ENCODE measurements at regions not wholly inside any gene's neighbourhood (a gene's known extent, or its start where the extent isn't known, plus 50 kb on each side); places are given as distances from the start of the nearest gene placed in this dataset.

DNA sequence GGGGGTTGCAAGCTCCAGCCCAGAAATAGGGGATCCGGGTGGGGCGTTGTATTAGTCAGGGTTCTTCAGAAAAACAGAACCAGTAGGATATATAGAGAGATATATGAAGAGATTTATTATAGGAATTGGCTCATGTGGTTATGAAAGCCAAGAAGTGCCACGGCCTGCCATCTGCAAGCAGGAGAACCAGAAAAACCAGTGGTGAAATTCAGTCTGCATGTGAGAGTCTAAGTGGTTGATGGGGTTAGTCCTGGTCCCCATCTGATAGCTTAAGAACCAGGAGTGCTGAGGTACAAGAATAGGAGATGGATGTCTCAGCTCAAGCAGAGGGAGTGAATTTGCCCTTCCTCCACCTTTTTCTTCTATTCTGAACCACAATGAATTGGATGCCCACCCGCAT lies 123.4 kb upstream of the APC start:
- Histone ChIP-seq H3K27ac (ENCODE audit: low read depth, low read length, poor library complexity, severe bottlenecking) (no peak overlapping the region), H3K79me2 (ENCODE audit: insufficient read depth, low read depth, low read length) (no peaks in the 10 kb centered on the region), H2AFZ (ENCODE audit: low read length) (no peak overlapping the region), H4K20me1 (ENCODE audit: insufficient read depth, low read length) (no peaks in the 10 kb centered on the region), H3K4me1 (ENCODE audit: insufficient read depth, low read length, poor library complexity, severe bottlenecking) (no peaks in the 10 kb centered on the region), H3K36me3 (ENCODE audit: insufficient read depth, low read length) (no peaks in the 10 kb centered on the region), H3K9me3 (ENCODE audit: low read length) (no peaks in the 10 kb centered on the region), H3K9me2 (ENCODE audit: insufficient read depth, low read length) (no peaks in the 10 kb centered on the region), H3K4me2 (ENCODE audit: low read length) (no peak overlapping the region), H3K4me3 (ENCODE audit: low read depth, low read length, poor library complexity, severe bottlenecking) (no peak overlapping the region)
- intact Hi-C loops (cut with micrococcal nuclease; ENCODE audit: unreplicated experiment) = no loop called here
- POLR2A ChIA-PET = interaction anchor here (1.3 kb wide), 1 partner anchor 21 kb away, joined by 3 read pairs; no protein-coding TSS in a partner anchor
- BruUV-seq (replicated peaks) = no TSS peak
- TF ChIP-seq EZH2phosphoT487 (IDR thresholded peaks at IDR 0.05; ENCODE audit: borderline replicate concordance, low read depth, low read length) = no peak
- TF ChIP-seq, protein P1, sequence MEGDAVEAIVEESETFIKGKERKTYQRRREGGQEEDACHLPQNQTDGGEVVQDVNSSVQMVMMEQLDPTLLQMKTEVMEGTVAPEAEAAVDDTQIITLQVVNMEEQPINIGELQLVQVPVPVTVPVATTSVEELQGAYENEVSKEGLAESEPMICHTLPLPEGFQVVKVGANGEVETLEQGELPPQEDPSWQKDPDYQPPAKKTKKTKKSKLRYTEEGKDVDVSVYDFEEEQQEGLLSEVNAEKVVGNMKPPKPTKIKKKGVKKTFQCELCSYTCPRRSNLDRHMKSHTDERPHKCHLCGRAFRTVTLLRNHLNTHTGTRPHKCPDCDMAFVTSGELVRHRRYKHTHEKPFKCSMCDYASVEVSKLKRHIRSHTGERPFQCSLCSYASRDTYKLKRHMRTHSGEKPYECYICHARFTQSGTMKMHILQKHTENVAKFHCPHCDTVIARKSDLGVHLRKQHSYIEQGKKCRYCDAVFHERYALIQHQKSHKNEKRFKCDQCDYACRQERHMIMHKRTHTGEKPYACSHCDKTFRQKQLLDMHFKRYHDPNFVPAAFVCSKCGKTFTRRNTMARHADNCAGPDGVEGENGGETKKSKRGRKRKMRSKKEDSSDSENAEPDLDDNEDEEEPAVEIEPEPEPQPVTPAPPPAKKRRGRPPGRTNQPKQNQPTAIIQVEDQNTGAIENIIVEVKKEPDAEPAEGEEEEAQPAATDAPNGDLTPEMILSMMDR (conservative IDR thresholded peaks at IDR 0.05; ENCODE audit: low read length) = no peak
- CTCF ChIA-PET (ENCODE audit: unreplicated experiment) = no interaction called here
- DNase-seq (ENCODE audit: low spot score) = no peak

DNA sequence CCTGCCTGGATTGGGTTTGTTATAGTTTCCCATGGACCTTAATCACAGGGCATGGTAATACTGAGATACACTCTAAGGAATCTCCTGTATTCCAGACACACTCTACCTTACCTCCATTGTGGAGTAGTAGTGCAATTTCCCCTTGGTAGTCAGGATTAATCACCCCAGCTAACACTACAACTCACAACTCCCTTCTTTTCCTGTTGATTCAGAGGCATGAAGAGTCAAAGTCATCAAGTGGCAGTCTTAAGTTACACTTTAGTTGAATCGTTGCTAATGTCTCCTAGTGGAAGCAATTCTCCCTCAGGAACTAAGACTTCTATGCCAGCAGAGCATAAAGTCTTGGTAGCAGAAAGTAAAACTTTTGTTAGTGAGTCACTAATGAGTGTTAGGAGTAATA lies 122.7 kb upstream of the APC start:
- CTCF ChIA-PET (ENCODE audit: unreplicated experiment) = no interaction called here
- Histone ChIP-seq H3K4me3 (ENCODE audit: low read depth, low read length, poor library complexity, severe bottlenecking) (no peak overlapping the region), H3K9me3 (ENCODE audit: low read length) (no peaks in the 10 kb centered on the region), H3K27ac (ENCODE audit: low read depth, low read length, poor library complexity, severe bottlenecking) (no peak overlapping the region), H4K20me1 (ENCODE audit: insufficient read depth, low read length) (no peaks in the 10 kb centered on the region), H3K4me1 (ENCODE audit: insufficient read depth, low read length, poor library complexity, severe bottlenecking) (no peaks in the 10 kb centered on the region), H3K79me2 (ENCODE audit: insufficient read depth, low read depth, low read length) (no peaks in the 10 kb centered on the region), H2AFZ (ENCODE audit: low read length) (no peak overlapping the region), H3K9me2 (ENCODE audit: insufficient read depth, low read length) (no peaks in the 10 kb centered on the region), H3K4me2 (ENCODE audit: low read length) (no peak overlapping the region), H3K36me3 (ENCODE audit: insufficient read depth, low read length) (no peaks in the 10 kb centered on the region)
- BruUV-seq (replicated peaks) = no TSS peak
- intact Hi-C loops (cut with micrococcal nuclease; ENCODE audit: unreplicated experiment) = no loop called here
- DNase-seq (ENCODE audit: low spot score) = no peak
- POLR2A ChIA-PET = interaction anchor here (1.3 kb wide), 1 partner anchor 21 kb away, joined by 3 read pairs; no protein-coding TSS in a partner anchor
- TF ChIP-seq, protein P1 (conservative IDR thresholded peaks at IDR 0.05; ENCODE audit: low read length) = no peak
- no peak for TF ChIP-seq EZH2phosphoT487 (IDR thresholded peaks at IDR 0.05; ENCODE audit: borderline replicate concordance, low read depth, low read length)

DNA sequence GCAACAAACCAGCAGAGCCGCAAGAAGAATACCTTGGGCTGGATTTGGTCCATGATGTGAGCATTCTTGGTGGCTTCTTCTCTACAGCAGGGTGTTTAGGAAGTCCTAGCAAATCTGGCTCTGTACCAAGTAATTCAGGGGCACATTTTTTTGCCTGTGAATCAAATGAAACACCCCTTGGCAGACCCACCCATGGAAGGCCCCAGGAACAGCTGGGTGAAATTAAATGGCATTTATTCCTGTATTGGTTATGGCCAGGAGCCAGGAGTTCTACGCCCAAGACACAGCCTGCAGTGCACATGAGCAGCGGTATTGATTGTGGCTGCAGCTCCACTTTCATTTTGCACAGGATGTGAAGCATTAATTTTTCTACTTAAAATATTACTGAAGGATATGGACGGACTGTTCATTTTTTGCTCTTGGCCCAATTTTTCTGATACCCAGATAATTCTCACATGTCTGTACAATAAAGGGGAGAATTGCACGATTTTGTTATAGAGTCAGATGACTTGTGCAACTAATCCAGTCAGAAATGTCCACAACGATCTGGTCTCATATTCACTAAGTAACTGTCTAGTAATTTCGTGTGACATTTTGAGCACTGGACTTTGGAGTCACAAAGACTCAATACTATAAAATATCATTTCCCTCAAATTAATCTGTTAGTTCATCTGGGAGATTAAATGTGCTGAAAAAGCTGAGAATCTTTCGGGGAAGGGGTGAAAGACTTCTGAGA lies 120.7 kb upstream of the APC start:
- H3K27ac ChIP-seq (ENCODE audit: low read depth, low read length, poor library complexity, severe bottlenecking) = no peak overlapping the region
- no peak for DNase-seq (ENCODE audit: low spot score)
- BruUV-seq (replicated peaks) = no TSS peak
- no peak overlapping the region for H3K4me2 ChIP-seq (ENCODE audit: low read length)
- CTCF ChIA-PET (ENCODE audit: unreplicated experiment) = no interaction called here
- no peaks in the 10 kb centered on the region for H3K36me3 ChIP-seq (ENCODE audit: insufficient read depth, low read length)
- intact Hi-C loops (cut with micrococcal nuclease; ENCODE audit: unreplicated experiment) = no loop called here
- H4K20me1 ChIP-seq (ENCODE audit: insufficient read depth, low read length) = no peaks in the 10 kb centered on the region
- H3K9me3 ChIP-seq (ENCODE audit: low read length) = no peaks in the 10 kb centered on the region
- no peaks in the 10 kb centered on the region for H3K79me2 ChIP-seq (ENCODE audit: insufficient read depth, low read depth, low read length)
- no peaks in the 10 kb centered on the region for H3K9me2 ChIP-seq (ENCODE audit: insufficient read depth, low read length)
- TF ChIP-seq EZH2phosphoT487 (IDR thresholded peaks at IDR 0.05; ENCODE audit: borderline replicate concordance, low read depth, low read length) = no peak
- TF ChIP-seq, protein P1 (conservative IDR thresholded peaks at IDR 0.05; ENCODE audit: low read length) = no peak
- no peak overlapping the region for H2AFZ ChIP-seq (ENCODE audit: low read length)
- no peak overlapping the region for H3K4me3 ChIP-seq (ENCODE audit: low read depth, low read length, poor library complexity, severe bottlenecking)
- H3K4me1 ChIP-seq (ENCODE audit: insufficient read depth, low read length, poor library complexity, severe bottlenecking) = no peaks in the 10 kb centered on the region
- POLR2A ChIA-PET = interaction anchor here (0.7 to 0.8 kb wide), 2 partner anchors 9 to 26 kb away, joined by 3 to 4 read pairs; no protein-coding TSS in a partner anchor

Measured in OCI-LY7 (cell line).